Stimulated activated memory B cell treated with anti-CD40 and anti-IgM and Interleukin-4, amounts not matched to agents 10 μg/mL and 1 μg/mL and 100 μg/mL, for 72 hours (primary cell): ENCODE measurements at regions not wholly inside any gene's neighbourhood (a gene's known extent, or its start where the extent isn't known, plus 50 kb on each side); places are given as distances from the start of the nearest gene placed in this dataset.

Experiments used
- ATAC-seq: fragments of 150-1000 bp; cut with Tn5 transposase; 2 replicates; pipeline ENCODE4 v1.10.0; 2021
- H3K27ac Mint-ChIP-seq: one replicate; pipeline ENCODE4 v1.8.0; 2022; ENCODE audit warnings: mild to moderate bottlenecking, mixed read lengths
- H3K27me3 Mint-ChIP-seq: one replicate; pipeline ENCODE4 v1.8.0; 2022; ENCODE audit warnings: mixed read lengths
- H3K36me3 Mint-ChIP-seq: one replicate; pipeline ENCODE4 v1.8.0; 2022; ENCODE audit warnings: mixed read lengths
- H3K4me1 Mint-ChIP-seq: one replicate; pipeline ENCODE4 v1.8.0; 2022; ENCODE audit warnings: mixed read lengths
- H3K4me3 Mint-ChIP-seq: one replicate; pipeline ENCODE4 v1.8.0; 2022; ENCODE audit warnings: mild to moderate bottlenecking, moderate library complexity, mixed read lengths
- H3K9me3 Mint-ChIP-seq: one replicate; pipeline ENCODE4 v1.8.0; 2022; ENCODE audit warnings: mixed read lengths

GRCh38 chr12:126734296-126734695 lies 1532.7 kb upstream of the TMEM132C start:
- Mint-ChIP-seq H3K9me3 (peaks cover 7% of the 10 kb centered on the region), H3K36me3 (peaks cover 6% of the 10 kb centered on the region), H3K4me3 (no peak overlapping the region), H3K27me3 (no peaks in the 10 kb centered on the region), H3K4me1 (no peaks in the 10 kb centered on the region), H3K27ac (no peak overlapping the region)
- ATAC-seq = no peak

- Mint-ChIP-seq H3K4me3 (no peak overlapping the region), H3K9me3 (peaks cover 6% of the 10 kb centered on the region), H3K36me3 (peaks cover 7% of the 10 kb centered on the region), H3K27ac (no peak overlapping the region), H3K27me3 (no peaks in the 10 kb centered on the region), H3K4me1 (no peaks in the 10 kb centered on the region)
- ATAC-seq = no peak
These were observed 1532.3 kb upstream of the TMEM132C start for GRCh38 chr12:126734710-126735109.

- no peak for ATAC-seq
- Mint-ChIP-seq H3K4me3 (no peak overlapping the region), H3K9me3 (peaks cover 5% of the 10 kb centered on the region), H3K27me3 (no peaks in the 10 kb centered on the region), H3K36me3 (peaks cover 24% of the 10 kb centered on the region), H3K27ac (no peak overlapping the region), H3K4me1 (no peaks in the 10 kb centered on the region)
These were observed 1525.3 kb upstream of the TMEM132C start for GRCh38 chr12:126741536-126742240.

GRCh38 chr12:126742241-126742641 lies 1524.7 kb upstream of the TMEM132C start:
- Mint-ChIP-seq H3K27me3 (no peaks in the 10 kb centered on the region), H3K4me3 (no peak overlapping the region), H3K4me1 (no peaks in the 10 kb centered on the region), H3K9me3 (peaks cover 5% of the 10 kb centered on the region), H3K27ac (no peak overlapping the region), H3K36me3 (peaks cover 24% of the 10 kb centered on the region)
- ATAC-seq = no peak

GRCh38 chr12:126747530-126748149 lies 1519.3 kb upstream of the TMEM132C start:
- ATAC-seq = no peak
- Mint-ChIP-seq H3K27me3 (no peaks in the 10 kb centered on the region), H3K27ac (no peak overlapping the region), H3K36me3 (peaks cover 20% of the 10 kb centered on the region), H3K4me3 (no peak overlapping the region), H3K9me3 (peaks cover 3% of the 10 kb centered on the region), H3K4me1 (no peaks in the 10 kb centered on the region)

GRCh38 chr12:126752021-126752420 lies 1514.9 kb upstream of the TMEM132C start:
- H3K4me1 Mint-ChIP-seq = peaks cover 7% of the 10 kb centered on the region
- no peaks in the 10 kb centered on the region for H3K27me3 Mint-ChIP-seq
- no peak overlapping the region for H3K27ac Mint-ChIP-seq
- H3K36me3 Mint-ChIP-seq = peaks cover 47% of the 10 kb centered on the region
- peaks cover 3% of the 10 kb centered on the region for H3K9me3 Mint-ChIP-seq
- H3K4me3 Mint-ChIP-seq = no peak overlapping the region
- ATAC-seq = no peak

- Mint-ChIP-seq H3K27me3 (no peaks in the 10 kb centered on the region), H3K27ac (no peak overlapping the region), H3K36me3 (peaks cover 62% of the 10 kb centered on the region)
These were observed 1509.6 kb upstream of the TMEM132C start for GRCh38 chr12:126757326-126757725.

GRCh38 chr12:126760092-126760491 lies 1506.9 kb upstream of the TMEM132C start:
- Mint-ChIP-seq H3K4me3 (no peak overlapping the region), H3K27me3 (no peaks in the 10 kb centered on the region), H3K9me3 (peaks cover 11% of the 10 kb centered on the region), H3K4me1 (peaks cover 35% of the 10 kb centered on the region), H3K36me3 (peaks cover 67% of the 10 kb centered on the region), H3K27ac (peak overlapping the region; percentile 47)
- no peak for ATAC-seq

More at GRCh38 chr12:126757326-126757725, 1509.6 kb upstream of the TMEM132C start:
- no peak for ATAC-seq
- no peak overlapping the region for H3K4me3 Mint-ChIP-seq
- no peaks in the 10 kb centered on the region for H3K9me3 Mint-ChIP-seq
- H3K4me1 Mint-ChIP-seq = peaks cover 28% of the 10 kb centered on the region

GRCh38 chr12:126761420-126761819 lies 1505.5 kb upstream of the TMEM132C start:
- peaks cover 35% of the 10 kb centered on the region for H3K4me1 Mint-ChIP-seq
- H3K36me3 Mint-ChIP-seq = peaks cover 69% of the 10 kb centered on the region
- no peak for ATAC-seq
- peaks cover 11% of the 10 kb centered on the region for H3K9me3 Mint-ChIP-seq
- H3K4me3 Mint-ChIP-seq = no peak overlapping the region
- no peak overlapping the region for H3K27ac Mint-ChIP-seq
- H3K27me3 Mint-ChIP-seq = no peaks in the 10 kb centered on the region

- Mint-ChIP-seq H3K36me3 (peaks cover 76% of the 10 kb centered on the region), H3K9me3 (peaks cover 16% of the 10 kb centered on the region), H3K4me3 (no peak overlapping the region), H3K27ac (peak overlapping the region; percentile 55), H3K27me3 (no peaks in the 10 kb centered on the region), H3K4me1 (peaks cover 42% of the 10 kb centered on the region)
- ATAC-seq = no peak
These were observed 1504.8 kb upstream of the TMEM132C start for GRCh38 chr12:126762150-126762549.

- ATAC-seq = no peak
- Mint-ChIP-seq H3K4me1 (peaks cover 46% of the 10 kb centered on the region), H3K27ac (no peak overlapping the region), H3K36me3 (peaks cover 80% of the 10 kb centered on the region), H3K4me3 (no peak overlapping the region), H3K9me3 (peaks cover 16% of the 10 kb centered on the region), H3K27me3 (no peaks in the 10 kb centered on the region)
These were observed 1503.6 kb upstream of the TMEM132C start for GRCh38 chr12:126763359-126763758.

- ATAC-seq = no peak
- Mint-ChIP-seq H3K9me3 (peaks cover 21% of the 10 kb centered on the region), H3K4me3 (no peak overlapping the region), H3K36me3 (peaks cover 59% of the 10 kb centered on the region), H3K27ac (peak overlapping the region; percentile 65), H3K27me3 (no peaks in the 10 kb centered on the region), H3K4me1 (peaks cover 51% of the 10 kb centered on the region)
These were observed 1499.6 kb upstream of the TMEM132C start for GRCh38 chr12:126767334-126767733.

- H3K4me1 Mint-ChIP-seq = peaks cover 54% of the 10 kb centered on the region
- H3K4me3 Mint-ChIP-seq = peak overlapping the region; percentile 15
- no peaks in the 10 kb centered on the region for H3K27me3 Mint-ChIP-seq
- peaks cover 47% of the 10 kb centered on the region for H3K36me3 Mint-ChIP-seq
- peaks cover 25% of the 10 kb centered on the region for H3K9me3 Mint-ChIP-seq
- peak; percentile 68 for ATAC-seq
- H3K27ac Mint-ChIP-seq = peak overlapping the region; percentile 73
These were observed 1498.5 kb upstream of the TMEM132C start for GRCh38 chr12:126768517-126768916.

GRCh38 chr12:126770188-126770587 lies 1496.8 kb upstream of the TMEM132C start:
- Mint-ChIP-seq H3K4me1 (peaks cover 49% of the 10 kb centered on the region), H3K36me3 (peaks cover 32% of the 10 kb centered on the region), H3K27me3 (no peaks in the 10 kb centered on the region), H3K9me3 (peaks cover 19% of the 10 kb centered on the region), H3K27ac (peak overlapping the region; percentile 73), H3K4me3 (peak overlapping the region; percentile 56)
- no peak for ATAC-seq

- Mint-ChIP-seq H3K27me3 (no peaks in the 10 kb centered on the region), H3K9me3 (peaks cover 13% of the 10 kb centered on the region), H3K4me1 (peaks cover 43% of the 10 kb centered on the region), H3K4me3 (peak overlapping the region; percentile 93), H3K27ac (peak overlapping the region; percentile 96), H3K36me3 (peaks cover 13% of the 10 kb centered on the region)
- ATAC-seq = peak; percentile 87
These were observed 1494.7 kb upstream of the TMEM132C start for GRCh38 chr12:126772171-126772864.
